ENCODE measurements at regions not wholly inside any gene's neighbourhood (a gene's known extent, or its start where the extent isn't known, plus 50 kb on each side); places are given as distances from the start of the nearest gene placed in this dataset.

GRCh38 chr6:98546376-98546775, 288.0 kb upstream of the POU3F2 start:
- DNase-seq (ENCODE audit: low read depth), result no peak

GRCh38 chr6:98547151-98547550, 287.2 kb upstream of the POU3F2 start:
- no peak for DNase-seq (ENCODE audit: low read depth)

- no peak for DNase-seq (ENCODE audit: low read depth)
These were observed 286.7 kb upstream of the POU3F2 start for GRCh38 chr6:98547634-98548033.

- no peak for DNase-seq (ENCODE audit: low read depth)
These were observed 286.1 kb upstream of the POU3F2 start for GRCh38 chr6:98548301-98548700.

GRCh38 chr6:98560418-98560817, 274.0 kb upstream of the POU3F2 start:
- DNase-seq (ENCODE audit: low read depth), result no peak

GRCh38 chr6:98560841-98561240, 273.5 kb upstream of the POU3F2 start:
- no peak for DNase-seq (ENCODE audit: low read depth)

- no peak for DNase-seq (ENCODE audit: low read depth)
These were observed 268.2 kb upstream of the POU3F2 start for GRCh38 chr6:98566126-98566525.

- DNase-seq (ENCODE audit: low read depth), result no peak
These were observed 261.8 kb upstream of the POU3F2 start for GRCh38 chr6:98572579-98572978.

GRCh38 chr6:98574984-98575383, 259.4 kb upstream of the POU3F2 start:
- DNase-seq (ENCODE audit: low read depth), result no peak

- DNase-seq (ENCODE audit: low read depth), result no peak
These were observed 257.6 kb upstream of the POU3F2 start for GRCh38 chr6:98576791-98577190.

- DNase-seq (ENCODE audit: low read depth), result no peak
These were observed 256.4 kb upstream of the POU3F2 start for GRCh38 chr6:98578016-98578415.

GRCh38 chr6:98579079-98579478, 255.3 kb upstream of the POU3F2 start:
- no peak for DNase-seq (ENCODE audit: low read depth)

GRCh38 chr6:98579941-98580340, 254.4 kb upstream of the POU3F2 start:
- no peak for DNase-seq (ENCODE audit: low read depth)

- no peak for DNase-seq (ENCODE audit: low read depth)
These were observed 252.7 kb upstream of the POU3F2 start for GRCh38 chr6:98581705-98582104.

GRCh38 chr6:98583506-98583905, 250.9 kb upstream of the POU3F2 start:
- DNase-seq (ENCODE audit: low read depth), result no peak

GRCh38 chr6:98586163-98586562, 248.2 kb upstream of the POU3F2 start:
- no peak for DNase-seq (ENCODE audit: low read depth)

GRCh38 chr6:98587555-98587954, 246.8 kb upstream of the POU3F2 start:
- DNase-seq (ENCODE audit: low read depth), result no peak

GRCh38 chr6:98589536-98589935, 244.8 kb upstream of the POU3F2 start:
- DNase-seq (ENCODE audit: low read depth), result no peak

- DNase-seq (ENCODE audit: low read depth), result no peak
These were observed 244.2 kb upstream of the POU3F2 start for GRCh38 chr6:98590136-98590681.

- DNase-seq (ENCODE audit: low read depth), result no peak
These were observed 243.4 kb upstream of the POU3F2 start for GRCh38 chr6:98590997-98591396.

- no peak for DNase-seq (ENCODE audit: low read depth)
These were observed 240.7 kb upstream of the POU3F2 start for GRCh38 chr6:98593676-98594075.

GRCh38 chr6:98601716-98602115, 232.7 kb upstream of the POU3F2 start:
- DNase-seq (ENCODE audit: low read depth), result no peak

GRCh38 chr6:98605705-98606104, 228.7 kb upstream of the POU3F2 start:
- DNase-seq (ENCODE audit: low read depth), result no peak

- DNase-seq (ENCODE audit: low read depth), result no peak
These were observed 207.1 kb upstream of the POU3F2 start for GRCh38 chr6:98627129-98627775.
